HG03159 (cell line): ENCODE measurements at regions not wholly inside any gene's neighbourhood (a gene's known extent, or its start where the extent isn't known, plus 50 kb on each side); places are given as distances from the start of the nearest gene placed in this dataset.

ENCODE experiments used
- ATAC-seq: cut with Tn5 transposase; IDR thresholded peaks from one replicate; pipeline ENCODE4 v1.9.1; 2021; ENCODE audit warnings: mild to moderate bottlenecking, moderate library complexity; ENCODE audit not compliant: unreplicated experiment

DNA sequence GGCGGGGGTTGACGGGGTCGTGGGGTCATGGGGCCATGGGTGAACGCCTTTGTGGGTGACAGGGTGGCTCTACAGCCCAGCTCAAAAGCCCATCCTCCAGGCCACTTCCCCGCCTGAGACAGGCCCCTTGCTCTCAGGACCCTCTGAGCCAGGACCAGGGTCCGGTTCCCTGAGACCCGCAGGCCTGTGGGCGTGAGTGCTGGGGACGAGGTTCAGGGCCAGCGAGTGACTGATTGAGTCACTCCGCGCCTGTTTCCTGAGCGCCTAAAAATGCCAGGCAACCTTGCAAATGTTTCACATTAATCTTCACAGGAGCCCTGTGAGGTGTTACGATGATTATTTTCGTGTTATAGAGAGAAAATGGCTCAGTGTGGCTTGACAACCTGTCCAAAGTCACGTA lies 97.8 kb downstream of the ZNF674 start:
- no peak for ATAC-seq

DNA sequence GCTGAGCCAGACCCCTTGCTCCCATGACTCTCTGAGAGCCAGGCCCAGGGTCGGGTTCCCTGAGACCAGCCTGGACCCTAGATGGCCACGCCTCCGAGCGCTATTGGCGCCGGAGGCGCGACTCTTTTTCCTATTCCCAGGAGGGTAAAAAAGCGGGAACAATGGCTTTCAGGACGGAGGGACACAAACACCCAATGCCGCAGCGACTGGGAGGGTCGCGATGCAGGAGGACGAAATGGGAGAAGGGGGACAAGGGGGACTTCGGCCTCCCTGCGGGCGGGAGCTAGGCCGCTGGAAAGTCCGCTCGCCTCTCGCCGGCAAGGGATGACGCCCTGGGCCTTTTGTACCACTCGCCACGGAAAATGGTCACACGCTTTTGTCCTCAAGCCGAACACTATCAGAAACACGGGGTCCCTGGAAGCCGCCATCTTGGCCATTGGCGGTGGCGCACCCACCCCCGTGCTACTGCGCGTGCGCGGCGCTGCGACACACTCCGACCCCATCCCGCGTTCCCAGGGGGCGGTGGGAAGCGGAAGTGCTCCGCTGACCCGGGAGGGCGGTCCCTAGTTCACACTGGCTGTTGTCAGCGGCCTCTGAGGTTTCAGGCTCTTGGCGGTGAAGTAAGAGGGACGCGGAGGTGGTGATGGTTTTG lies 98.4 kb downstream of the ZNF674 start:
- peak; percentile 84 for ATAC-seq

DNA sequence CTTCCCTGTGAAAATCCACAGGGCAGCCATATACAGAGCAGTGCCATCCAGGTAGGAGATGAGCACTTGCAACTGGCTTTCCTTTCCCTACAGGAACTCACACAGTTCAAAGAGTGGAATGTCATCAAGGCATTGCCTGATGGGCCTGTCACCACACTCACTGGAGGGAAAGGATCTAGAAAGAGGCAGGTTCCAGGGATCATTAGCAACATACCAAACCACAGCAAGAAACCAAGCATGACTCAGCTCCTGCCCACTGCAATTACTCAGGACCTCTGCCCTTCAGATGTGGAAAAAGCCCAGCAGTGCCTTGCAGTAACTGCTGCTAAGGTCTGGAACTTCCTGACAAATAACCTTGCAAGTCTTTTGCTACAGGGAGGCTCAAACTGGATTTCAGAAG lies 101.2 kb downstream of the ZNF674 start:
- no peak for ATAC-seq

DNA sequence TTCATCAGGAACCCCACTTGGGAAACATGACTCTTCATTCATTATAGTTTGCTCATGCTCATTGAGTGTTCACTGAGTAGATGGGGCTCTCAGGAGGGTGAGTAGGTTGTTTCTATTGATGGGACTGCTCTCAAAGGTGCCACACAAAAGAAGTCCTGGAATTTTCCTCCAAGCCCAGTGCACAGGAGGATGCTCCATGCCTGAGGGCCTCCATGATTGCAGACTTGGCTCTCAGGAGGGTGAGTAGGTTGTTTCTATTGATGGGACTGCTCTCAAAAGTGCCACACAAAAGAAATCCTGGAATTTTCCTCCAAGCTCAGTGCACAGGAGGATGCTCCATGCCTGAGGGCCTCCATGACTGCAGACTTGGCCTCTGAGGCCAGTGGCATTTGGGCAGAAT lies 108.5 kb downstream of the ZNF674 start:
- ATAC-seq: no peak

DNA sequence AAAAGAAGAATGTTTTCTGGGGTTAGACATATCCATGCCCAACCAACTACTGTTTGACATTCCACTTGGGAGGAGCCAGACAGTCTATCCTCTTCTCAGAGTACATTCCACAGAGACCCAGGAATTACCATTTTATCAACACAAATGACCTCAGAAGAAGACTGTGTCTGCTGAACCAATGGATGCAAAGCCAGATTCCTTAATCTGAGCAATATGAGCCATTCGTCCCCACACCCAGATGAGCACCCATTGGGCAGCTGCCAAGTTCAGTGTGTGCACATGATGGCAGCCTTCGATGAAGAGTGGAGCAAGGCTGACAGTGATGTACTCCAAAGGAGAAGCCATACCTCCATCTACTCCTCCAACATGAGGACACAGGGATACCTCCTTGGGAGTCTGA lies 111.3 kb downstream of the ZNF674 start:
- ATAC-seq: no peak

DNA sequence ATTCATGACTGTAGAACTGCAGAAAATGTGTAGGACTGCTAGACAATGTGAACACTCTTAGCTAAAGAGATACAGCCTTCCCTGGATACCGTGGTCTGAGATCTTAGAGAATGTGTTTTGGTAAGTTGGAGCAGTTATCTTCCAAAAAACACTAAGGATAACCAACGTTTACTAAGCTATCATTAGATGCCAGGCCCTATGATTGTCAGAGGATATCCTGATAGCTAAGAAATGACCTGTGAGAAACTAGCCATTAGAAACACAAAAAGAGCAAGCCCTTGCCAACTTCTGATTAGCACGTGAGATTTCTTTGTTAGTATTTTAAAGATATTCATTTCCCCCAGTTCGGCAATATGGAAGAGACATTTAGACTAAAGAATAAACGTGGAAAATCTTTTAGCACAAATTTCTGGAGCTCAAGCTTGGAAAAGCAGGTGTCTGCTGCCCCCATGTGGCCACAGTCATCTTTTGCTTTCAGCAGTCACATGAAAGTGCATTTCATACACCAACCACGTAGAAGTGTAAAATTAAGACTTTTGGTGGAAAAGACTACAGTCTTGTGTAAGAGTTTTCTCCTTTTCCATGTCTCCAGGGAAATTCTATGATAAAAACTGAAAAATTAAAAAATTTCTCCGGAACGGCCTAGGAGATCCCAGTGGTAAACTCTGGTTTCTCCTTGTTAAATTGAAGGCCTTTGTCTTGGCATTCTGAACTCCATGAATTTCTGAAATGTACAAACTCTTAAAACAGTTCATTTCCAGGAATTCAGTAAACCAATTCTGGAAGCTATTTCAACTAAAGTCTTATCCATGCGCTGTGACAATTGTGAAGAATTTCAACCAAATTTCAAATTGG lies 136.4 kb downstream of the ZNF674 start:
- ATAC-seq: no peak

DNA sequence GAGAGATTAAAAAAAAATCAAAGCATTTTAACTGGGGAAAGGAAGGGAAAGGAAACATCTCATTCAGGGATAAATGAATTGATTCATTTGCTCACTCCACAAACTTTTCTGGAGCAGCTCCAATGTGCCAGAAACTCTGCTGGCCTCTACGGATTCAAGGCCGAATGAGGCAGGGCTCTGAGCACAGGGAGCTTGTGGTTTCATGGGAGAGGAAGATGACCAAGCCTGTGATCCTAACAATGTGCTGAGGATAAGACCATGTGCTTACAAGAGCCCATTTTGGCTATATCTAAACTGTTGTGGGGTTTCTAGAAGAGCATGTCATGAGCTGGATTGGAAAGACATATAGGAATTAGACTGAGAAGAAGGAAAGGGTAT lies 137.5 kb downstream of the ZNF674 start:
- no peak for ATAC-seq

DNA sequence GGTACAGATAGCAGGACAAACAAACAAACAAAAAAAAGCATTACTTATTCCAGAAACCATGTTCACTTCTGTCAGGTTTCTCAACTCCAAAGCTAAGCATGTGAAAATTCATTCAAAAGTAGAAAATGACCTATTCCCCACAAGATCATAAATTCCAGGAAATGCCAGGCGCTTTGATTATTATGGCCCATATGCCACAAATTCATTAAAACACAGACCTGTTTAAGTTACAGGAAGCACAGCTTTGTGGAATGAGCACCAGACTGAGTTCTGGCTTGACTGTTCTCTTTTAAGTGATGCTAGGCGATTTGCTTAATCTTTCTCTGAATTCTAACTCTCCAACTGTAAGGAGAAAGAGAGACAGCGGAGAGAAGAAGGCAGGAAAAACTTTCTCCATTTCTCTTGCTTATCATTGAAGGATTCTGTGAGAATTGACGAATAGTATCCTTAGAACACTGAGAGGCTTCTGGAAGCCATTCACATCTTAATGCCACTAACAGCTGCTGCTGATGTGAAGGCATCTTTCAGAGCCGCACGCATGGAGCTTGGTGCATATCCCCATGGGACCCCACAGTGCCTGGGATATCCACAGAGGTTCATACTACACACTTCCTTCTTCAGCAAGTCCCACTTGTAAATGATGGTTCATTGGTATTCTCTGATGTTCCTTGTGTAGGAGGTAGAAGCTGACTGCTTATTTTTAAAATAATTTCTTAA lies 138.0 kb downstream of the ZNF674 start:
- no peak for ATAC-seq

DNA sequence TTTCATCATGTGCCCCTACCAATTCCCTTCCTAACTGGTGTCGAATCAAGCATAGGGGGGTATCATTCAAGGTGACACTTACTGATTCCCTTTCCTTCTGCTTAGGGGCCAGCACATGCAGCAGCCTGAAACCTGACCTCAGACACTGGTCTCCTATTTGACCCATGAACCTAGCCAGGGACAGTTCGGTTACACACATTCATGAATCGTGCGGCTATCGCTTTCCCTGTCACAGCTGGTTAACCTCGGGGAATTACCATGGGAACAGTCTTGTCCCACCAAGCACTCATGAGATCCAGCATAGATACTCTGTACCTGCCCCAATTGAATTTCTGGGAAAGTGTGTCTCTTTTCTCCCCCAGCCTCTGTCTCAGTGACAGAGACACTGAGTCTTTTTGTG lies 140.4 kb downstream of the ZNF674 start:
- no peak for ATAC-seq

DNA sequence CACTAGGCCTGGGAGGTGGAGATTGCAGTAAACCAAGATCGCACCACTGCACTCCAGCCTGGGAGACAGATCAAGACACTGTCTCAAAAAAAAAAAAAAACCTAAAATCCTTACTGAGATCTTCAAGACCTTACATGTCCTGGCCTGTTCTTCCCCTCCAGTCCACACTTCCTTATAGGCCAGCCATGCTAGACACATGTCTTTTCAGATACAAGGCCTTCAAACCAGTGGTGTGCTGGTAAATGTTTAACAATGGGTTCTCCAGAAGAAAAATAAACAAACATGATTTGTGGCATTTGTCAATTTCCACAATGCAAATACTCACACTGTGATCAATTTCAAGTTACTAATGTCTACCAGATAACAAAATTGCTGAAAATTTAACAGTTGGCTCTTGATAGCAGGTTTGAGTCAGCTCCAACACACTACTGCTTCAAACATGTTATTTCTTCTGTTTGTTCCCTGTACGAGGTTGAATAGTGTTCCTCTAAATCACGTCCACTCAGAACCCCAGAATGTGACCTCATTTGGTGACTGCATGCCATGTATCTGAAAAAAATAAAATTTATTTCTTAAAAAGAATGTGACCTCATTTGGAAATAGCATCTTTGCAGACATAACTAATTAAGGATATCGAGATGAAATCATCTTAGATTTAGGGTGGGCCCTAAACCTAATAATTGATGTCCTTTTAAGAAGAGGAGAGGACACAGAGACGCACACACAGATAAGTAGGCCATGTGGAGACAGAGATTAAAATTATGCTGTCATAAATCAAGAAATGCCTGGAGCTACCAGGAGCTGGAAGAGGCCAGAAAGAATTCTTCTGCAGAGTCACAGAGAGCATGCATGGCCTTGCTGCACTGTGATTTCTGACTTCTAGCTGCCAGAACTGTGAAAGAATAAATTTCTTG lies 144.4 kb downstream of the ZNF674 start:
- ATAC-seq: no peak

DNA sequence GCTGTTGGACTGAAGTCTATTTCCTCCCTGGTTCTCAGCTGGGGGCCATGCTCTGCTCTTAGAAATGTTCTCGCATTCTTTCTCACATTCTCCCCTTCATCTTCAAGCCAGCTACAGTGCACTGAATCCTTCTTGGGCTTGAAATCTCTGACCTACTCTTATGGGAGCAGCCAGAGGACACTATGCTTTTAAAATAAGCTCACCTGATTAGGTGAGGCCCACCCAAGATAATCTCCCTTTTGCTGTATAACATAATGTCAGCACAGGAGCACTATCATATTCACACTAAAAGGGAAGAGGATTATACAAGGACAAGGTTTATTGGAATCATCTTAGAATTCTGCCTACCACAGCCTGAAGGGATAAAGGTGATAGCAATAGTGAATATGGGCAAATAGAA lies 146.3 kb downstream of the ZNF674 start:
- ATAC-seq: no peak

DNA sequence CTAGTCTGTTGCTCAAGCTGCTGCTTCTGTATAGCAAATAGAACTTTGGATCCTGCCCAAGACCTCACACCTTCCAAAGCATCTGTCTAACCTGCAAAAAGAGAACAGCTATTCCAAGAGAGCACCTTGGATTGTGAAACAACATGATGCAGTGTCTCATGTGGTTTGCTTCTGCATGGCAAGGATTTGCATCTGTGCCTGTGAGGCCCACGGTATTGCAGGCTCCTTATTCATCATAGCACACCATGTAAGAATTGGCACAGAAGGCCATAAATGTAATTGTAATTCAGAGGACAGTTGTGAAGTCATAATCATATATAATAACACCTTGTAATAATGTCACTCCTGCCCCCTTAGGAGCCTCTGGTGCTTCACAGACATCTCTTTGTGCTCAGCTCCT lies 147.1 kb downstream of the ZNF674 start:
- ATAC-seq: no peak

DNA sequence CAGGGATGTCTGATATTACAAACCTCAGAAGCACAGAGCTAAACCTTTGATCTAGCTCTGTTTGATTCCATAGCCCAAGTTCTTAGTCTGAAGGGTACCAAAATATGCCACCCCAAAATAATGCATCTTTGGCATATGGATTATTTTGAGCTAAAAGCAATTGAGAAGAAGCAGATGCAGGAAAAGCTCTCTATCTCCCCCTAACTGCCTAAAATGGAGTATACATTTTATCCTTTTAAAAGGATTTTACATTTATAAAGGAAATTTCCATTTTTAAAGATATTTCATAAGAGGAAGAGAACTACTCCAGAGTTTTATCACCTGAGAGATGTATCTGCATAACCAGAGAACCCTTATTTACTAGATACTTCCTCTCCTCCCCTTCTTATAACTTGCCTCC lies 158.7 kb downstream of the ZNF674 start:
- ATAC-seq: no peak

DNA sequence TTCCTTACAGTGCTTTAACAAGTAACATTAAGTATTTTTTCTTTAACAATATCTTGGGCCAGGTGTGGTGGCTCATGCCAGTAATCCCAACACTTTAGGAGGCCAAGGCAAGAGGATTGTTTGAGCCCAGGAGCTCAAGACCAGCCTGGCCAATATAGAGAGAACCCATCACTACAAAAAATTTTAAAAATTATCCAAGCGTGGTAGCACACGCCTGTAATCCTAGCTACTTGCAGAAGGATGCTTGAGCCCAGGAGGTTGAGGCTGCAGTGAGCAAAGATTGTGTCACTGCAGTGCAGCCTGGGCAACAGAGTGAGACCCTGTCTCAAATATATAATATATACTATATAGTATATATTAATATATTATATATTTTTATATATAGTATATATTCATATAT lies 162.2 kb downstream of the ZNF674 start:
- no peak for ATAC-seq

DNA sequence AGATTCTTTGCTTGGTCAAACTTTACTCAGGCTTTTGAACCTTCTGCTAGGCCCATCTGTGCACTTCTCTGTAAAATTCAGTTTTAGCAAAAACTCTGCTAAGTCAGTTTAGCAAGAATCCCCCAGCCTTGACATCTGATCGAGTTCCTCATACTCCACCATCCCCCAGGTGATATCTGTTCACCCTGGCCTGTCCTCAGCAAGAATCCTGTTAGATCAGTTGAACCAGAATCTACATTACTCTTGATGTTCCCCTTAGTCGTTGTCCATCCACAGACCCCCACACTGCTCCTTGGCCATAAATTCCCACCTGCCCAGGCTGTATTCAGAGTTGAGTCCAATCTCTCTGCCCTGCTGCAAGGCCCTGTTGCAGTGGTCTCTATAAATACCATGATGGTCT lies 162.6 kb downstream of the ZNF674 start:
- no peak for ATAC-seq

DNA sequence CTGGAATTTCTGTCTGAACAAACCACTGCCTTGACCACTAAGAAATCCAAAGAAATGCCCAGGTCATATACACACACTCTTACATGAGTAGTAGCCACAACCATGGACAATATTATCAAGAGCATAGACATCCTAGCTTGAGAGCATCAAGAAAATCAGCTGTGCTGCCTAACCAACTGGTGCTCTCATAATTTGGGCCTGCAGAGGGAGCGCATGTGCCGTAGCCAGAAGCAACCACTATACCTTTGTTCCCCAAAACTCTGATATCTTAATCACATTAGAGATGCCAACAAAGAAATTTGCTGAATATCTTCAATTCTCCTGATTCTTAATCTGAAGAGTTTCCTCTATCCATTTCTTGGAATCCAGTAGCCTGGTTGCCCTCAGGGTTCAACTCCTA lies 163.6 kb downstream of the ZNF674 start:
- peak; percentile 54 for ATAC-seq

DNA sequence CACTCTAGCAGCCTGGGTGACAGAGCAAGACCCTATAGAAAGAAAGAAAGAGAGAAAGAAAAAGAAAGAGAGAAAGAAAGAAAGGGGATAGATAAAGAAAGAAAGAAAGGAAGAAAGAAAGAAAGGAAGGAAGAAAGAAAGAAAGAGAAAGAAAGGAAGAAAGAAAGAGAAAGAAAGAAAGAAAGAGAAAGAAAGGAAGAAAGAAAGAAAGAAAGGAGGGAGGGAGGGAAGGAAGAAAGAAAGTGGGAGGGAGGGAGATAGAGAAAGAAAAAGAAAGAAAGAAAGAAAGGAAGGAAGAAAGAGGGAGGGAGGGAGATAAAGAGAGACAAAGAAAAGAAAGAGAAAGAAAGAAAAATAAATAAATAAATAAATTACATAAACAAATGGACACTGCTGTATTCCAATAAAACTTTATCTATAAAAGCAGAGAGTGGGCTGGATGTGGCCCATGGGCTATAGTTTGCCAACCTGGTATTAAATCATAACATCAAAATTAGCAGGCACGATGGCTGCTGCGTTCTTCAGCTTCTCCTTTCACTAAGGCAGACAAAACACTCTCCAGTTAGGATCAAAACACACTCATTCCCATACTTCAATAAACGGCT lies 165.0 kb downstream of the ZNF674 start:
- ATAC-seq: no peak

DNA sequence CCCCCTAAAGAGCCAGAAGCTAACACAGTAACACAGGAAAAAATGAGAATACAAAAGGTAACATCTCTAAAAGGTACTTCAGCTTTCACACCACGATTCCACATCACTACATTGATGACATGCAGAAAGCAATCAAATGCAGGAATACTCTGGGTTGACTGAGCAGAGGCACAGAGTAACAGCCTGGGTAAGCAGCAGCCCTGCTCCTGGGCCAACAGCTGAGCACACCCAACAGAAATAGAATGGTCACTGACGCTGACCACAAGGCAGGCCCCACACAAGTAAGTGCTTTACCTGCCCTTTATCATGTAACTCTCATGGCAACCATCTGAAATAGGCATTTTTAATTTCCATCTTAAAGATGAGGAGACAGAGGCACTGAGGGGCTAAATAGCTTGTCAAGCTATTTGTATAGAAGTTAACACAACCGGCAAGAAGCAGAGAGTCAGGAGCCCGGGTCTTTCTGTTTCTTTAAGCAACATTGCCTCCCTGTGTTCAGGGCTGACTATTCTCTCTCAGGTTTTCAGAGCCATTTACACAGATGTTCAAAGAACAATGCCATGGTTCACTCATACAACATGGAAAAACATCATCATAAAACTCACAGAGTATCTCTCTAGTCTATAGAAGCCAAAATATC lies 168.9 kb downstream of the ZNF674 start:
- ATAC-seq: no peak

DNA sequence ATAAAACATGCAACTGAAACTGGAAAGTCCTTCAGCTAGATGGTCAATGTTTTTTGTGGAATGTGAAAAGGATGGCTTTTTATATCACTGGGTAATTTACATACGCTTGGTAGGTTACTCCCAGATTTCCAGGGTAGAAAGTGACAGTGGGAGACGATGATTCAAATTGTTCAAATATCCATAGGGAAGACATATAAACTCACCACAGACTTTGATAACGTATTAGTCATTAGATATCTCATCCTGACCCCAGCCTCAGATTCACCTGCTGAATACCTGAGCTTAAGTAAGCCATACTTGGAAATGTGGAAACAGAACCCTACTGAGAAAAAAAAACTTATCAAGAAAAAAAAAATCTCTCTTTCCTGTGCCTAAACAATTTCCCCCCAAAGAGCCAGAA lies 169.4 kb downstream of the ZNF674 start:
- no peak for ATAC-seq

DNA sequence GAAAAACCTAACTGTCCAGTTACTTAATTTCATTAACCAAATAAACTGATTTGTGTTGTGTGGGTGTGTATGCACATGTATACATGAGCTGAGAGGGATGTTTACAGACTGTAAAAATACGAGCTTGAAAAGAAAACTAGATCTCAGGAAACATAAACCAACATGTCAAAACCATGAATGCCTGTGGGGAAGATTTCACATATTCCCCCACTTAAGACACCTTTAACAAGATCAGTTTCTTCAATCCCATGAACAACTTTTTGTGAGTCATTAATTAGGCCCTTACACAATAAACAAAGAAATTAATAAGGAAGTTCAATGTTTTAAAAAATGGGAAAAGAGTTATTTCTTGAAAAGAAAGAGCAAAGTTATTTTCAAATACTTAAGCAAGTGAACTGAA lies 170.8 kb downstream of the ZNF674 start:
- no peak for ATAC-seq
